ENCODE measurements at regions not wholly inside any gene's neighbourhood (a gene's known extent, or its start where the extent isn't known, plus 50 kb on each side); places are given as distances from the start of the nearest gene placed in this dataset.

DNA sequence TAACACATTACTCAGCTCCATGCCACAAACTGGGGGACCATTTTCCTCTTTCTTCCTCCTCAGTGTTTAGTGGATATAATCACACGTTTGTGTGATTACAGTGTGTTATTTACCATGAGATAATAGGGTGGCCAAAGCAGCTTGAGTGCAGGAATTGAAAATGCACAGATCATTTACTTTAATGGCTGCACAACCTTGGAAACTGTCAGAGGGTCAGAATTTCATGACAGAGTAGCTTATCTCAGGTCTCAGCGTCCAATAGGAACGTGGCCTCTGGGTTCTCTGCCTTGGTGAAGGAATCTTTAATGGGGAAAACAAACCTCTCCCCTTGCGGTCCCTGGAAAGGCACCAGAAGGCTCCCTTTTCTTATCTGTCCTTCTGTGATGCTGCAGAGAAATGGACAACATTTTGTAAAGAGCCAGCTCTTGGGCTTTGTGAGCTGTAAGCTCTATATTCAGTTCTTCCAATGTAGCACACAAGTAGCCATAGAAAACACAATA, 87.4 kb upstream of the CD180 start:
- DNase-seq: no peak

DNA sequence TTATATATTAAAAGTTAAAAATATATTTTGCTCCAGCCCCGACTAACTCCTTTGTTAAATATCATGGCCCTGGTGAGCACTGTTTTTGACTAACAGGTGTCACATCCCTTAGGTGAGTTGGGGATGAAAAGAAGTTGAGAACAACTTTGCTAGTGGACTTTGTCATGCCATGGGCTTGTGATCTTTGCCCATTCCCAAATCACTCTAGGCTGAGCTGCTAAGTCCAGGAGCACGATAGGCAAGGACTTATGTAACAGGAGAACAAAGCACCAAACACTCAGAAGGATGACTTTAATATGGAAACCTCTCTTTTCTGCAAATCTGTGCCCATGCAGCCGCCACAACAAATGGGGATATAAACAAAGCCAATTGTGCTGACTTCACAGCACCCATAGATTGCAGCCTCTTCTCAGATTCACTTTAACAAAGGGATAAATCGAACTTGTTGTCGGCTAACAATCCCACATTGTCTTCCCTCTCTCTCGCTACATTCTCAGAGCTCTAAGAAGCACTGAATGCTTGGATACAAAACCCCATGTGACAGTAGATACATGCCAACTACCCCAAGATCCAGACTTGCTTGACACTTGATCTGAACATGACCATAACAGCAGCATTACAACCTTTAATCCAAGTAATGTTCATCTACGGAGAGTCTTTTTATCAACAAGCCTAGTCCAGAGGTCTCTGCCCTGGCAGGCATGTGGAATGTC, 86.8 kb upstream of the CD180 start:
- DNase-seq: no peak

DNA sequence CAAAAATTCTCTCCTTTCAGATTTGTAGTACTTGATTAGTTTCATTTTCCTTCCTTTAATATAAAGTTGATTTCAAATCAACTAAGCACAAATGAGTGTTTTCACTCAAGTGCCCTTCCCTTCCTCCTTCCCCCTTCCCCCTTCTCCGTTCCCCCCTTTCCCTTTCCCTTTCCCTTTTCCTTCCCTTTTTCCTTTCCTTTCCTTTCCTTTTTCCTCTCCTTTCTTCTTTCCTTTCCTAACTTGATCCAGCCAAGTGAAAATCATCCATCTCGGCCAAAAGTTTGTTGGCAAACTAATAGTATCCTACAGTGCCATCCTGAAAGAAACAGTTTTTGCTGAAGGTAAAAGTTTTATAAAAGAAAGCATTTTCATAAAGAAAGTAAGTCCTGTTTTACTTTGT, 85.3 kb upstream of the CD180 start:
- DNase-seq: no peak

DNA sequence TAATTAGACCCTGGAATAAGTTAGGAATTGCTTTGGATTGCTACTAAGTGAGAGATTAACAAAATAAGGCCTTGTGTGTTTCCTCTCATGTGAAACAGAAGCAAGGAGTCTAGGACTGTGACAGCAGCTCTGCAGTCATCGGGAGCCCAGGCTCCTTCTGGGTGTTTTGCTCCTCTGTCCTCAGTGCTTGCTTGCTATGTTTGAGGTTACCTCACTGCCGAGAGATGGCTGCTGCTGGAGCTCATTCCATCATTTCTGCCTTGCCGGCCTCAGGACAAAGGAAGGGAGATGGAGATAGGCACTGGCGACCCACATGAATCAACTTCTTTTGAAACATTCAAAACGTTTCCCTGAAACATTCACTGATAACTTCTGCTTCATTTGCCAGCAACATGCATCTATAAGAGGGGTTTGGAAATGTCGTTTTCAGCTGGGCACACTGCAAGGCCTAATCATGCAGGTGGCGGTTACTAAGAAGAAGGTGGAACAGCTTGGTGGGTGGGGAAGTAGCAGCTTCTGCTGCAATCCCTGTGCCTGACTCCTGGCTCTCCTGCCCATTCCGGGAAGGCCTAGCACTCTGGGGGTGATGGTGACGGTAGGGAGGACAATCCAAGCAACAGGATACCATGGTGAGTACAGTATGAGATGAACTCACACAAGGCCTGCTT, 77.2 kb upstream of the CD180 start:
- DNase-seq: no peak

DNA sequence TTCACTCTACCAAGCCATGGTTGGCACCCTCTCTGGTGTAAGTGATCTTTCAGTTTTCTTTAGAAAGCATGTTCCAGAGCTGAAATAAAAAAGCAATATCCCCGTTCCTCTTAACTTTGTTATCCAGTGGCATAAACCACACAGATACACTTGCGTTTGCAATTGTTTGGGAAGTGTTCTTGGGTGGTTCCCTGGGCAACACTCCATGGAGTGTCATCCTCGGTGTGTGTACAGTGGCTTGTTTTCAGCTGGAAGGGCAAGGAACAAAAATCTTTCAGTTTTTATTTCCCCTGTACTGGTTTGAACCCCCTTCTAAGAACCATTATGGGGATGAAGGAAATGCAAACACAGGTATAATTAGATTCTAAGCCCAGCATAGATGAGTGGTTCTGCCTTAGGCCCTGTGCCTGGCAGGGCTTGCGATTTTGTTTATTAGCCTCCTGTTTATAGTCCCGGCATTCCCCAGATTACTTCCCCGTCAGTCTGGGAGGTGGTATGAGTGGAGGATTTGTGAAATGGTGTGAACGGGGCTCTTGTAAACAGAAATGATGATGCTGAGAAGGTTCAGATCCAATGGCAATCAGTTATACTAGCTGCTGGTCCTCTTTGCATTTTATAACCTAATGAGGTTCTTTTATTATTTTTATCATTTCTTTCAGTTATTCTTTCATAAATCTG, 76.0 kb upstream of the CD180 start:
- no peak for DNase-seq

DNA sequence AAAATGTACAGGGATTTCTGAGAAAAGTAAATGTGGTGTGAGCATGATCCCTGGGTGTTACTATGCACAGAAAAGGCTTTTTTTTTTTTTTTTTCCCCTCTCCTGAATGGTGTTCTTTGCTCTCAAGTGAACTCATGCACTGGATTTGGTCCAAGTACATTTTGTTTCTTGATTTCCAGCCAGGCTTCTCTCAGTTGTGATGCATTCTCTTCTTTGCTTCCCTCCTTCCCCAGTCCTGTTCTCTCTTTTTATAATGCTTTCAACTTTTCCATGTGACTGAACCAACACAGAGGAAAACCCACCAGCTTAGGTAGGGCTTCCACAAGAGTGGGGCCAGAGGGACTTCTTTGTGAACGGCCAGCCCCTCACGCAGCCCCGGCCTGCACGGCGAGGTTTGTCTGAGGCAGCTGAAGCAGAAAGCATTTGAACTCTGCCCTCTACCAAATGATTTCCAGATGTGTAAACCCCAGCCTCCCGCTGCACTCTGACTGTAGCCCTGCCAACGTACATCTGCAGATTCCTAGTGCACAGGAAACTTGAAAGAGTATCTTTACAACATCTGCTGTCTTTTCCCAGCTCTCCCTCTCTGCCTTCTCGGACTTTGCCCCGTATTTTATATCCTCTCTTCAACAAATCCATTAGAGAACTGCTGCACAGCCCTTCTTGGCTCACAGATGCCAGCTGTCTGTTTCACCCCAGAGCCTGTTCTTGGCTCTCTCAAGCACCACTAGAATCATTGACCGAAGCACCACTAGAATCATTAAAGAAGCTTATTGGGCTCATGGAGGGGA, 71.8 kb upstream of the CD180 start:
- no peak for DNase-seq

DNA sequence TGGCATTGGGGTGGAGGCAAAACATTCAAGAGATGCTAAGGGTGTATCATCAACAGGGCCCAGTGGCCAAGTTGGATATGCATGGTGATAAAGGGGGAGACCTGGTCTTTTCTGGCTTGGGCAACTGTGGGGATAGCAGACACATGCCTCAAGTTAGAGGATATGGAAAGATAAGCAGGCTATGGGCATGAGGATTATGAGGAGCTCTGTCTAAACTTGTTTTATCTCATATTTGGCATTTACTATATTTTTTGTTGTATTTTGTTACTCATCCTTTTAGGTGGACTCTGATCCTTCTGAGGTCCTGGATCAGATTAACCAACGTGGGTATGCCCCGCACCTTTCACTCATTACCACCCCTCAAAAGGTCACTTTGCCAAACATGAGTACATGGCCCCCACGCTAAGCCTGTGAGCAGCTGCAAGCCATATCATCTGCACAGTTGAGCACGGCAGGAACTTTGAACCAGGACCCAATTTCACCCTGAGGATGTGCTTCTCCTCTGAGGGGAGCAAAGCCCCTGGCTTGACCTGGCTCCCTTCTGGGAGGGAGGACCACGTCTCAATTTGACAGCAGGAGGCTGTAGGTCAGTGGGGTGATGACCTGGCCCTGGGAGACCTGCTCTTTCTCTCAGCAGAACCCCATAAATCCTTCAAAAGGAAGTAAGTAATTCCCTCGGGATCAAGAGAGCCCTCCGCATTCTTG, 71.1 kb upstream of the CD180 start:
- DNase-seq: no peak

DNA sequence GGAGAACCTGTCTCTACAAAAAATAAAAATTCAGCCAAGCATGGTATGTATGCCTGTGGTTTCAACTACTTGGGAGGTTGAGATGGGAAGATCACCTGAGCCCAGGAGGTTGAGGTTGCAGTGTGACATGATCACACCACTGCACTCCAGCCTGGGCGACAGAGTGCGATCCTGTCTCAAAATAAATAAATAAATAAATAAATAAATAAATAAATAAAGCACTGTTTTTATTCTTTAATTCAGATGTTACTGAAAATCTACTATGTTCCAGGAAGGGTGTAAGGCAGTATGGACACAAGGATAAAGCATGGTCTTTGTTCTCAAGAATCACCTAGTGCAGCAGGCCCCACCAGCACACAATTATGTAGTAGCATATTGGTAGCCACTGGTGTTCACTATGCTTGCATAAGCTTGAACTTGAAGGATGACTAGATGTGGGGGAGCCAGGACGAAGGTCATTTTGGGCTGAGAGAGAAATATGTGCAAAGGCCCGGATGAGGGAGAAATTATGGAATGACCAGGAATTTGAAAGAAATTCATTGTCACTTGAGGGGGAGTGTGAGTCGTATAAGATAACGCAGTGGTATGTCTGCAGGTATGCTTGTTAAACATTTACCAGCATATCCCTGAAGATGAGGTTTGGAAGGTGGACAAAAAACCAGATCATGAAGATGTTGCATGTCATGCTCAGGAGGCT, 70.2 kb upstream of the CD180 start:
- DNase-seq: no peak

DNA sequence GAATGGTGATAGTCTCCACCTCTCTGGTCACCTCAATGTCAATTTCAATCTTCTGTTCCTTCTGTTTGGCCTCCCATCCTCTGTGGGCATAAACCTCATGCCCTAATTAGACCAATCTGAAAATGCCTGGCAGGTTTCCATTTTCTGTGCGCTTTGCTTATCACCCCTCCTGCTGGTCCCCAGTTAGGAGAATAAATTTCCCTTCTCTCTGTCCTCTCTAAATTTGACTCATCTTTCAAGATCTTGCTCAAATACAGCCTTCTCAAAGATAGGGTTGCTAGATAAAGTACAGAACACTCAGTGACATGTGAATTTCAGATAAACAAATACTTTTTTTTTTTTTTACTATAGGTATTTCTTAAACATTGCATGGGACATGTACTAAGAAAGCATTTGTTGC, 69.4 kb upstream of the CD180 start:
- DNase-seq: no peak

DNA sequence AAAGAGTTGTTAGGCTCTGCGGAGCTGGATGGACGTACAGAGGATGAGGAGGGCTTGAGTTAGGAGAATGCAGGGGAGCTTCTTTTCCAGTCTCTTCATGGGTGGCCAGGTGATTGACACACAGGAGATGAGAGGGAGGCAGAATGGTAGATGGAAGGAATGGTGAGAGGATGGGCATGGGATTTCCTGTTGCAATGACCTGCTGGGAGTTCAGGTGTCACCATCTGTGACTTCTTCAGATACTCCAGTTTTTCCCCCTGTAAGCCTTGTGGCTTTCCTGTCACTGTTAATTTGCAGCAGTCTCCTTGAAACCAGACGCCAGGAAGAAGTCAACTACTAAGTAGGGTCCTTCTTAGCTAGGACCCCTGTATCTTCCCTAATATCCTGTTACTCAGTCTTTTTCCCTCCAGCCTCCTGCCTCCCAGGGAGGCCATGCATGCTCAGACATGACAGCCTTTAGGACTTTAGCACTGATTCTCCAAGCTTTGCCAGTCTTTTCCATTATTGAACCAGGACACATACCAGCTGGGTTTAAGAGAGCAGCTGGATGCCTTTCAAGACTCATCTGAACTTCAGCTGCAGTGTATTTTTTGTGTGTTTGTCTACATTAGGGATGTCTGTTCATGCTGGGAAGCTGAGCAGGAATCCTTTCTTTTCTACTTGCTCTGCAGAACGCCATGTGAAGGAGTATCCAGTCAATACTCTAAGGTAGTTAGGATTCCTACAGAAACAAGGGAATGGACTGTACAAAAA, 67.2 kb upstream of the CD180 start:
- DNase-seq: no peak

DNA sequence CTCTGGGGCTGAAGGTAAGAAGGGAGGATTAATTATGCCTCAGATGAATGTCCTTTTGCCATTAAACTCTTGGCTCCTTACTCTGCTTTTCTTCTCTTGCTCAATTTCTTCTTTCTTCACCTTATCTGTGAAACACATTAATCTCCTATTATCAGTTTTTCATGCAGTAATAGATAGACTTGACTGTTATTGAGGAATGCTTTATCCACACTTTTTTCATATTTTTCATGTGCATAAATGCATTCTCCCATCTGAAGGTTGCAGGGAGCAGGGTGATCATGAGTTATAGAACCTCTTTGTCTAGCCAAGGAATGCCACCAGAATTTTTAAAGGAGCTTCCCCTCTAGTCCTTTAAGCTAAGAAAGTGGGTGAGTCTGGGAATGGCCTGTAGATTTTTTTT, 66.4 kb upstream of the CD180 start:
- no peak for DNase-seq

DNA sequence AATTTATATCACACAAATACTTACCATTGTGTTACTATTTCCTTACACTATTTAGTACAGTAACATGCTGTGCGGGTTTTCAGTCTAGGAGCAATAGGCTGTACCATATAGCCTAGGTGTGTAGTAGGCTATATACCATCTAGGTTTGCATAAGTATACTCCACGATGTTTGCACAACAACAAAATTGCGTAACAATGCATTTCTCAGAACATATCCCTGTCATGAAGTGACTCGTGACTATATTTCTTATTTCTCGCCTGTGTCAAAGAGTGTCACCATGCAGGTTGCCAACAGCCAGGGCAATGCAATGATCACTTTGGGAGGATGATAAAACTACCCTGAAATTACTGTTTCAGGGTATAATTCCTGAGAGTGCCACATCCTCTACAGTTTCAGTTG, 65.6 kb upstream of the CD180 start:
- DNase-seq: no peak

DNA sequence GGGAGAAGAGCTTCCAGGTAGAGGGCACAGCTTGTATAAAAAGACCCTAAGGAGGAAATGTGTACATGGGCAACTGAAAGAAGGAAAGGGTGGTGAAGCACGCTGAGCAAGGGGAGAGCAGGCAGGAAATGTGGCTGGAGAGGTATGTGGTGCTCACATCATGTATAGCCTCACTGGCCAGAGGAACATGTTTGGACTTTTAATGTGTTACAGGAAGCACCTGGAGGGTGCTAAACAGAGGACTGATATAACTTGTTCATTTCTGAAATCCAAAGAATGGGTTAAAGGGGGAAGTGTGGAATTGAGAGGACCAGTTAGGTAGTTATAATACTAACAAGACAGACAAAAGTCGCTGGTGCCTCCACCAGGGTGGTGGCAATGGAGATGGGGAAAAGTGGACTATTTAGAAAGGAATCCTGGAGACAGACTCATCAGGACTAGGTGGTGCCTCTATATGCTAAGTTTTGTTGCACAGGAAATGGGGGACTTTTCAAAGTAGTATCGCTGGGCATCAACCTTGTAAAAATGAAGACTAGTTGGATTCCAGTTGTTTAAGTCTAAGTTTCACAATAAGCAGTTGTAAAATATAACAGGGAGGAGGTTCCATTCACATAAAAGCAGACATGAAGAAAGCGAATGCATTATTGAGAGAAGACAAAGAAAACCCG, 63.1 kb upstream of the CD180 start:
- DNase-seq: no peak

DNA sequence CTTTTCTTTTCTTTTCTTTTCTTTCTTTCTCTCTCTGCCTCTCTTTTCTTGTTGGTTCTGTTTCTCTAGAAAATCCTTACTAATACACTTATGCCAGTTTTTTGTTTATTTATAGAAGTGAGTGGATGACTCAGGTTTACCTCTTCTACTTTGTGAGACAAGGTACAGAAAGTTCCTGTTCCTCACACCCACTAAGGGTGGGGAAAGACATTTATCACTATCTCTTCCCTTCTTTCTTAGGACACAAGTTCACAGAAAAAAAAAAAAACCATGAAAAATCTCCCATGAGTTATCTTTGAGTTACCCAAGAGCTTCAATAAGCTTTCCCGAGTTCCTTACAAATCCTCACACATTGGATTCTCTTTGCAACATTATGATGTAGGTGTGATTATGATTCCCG, 60.9 kb upstream of the CD180 start:
- DNase-seq: no peak

DNA sequence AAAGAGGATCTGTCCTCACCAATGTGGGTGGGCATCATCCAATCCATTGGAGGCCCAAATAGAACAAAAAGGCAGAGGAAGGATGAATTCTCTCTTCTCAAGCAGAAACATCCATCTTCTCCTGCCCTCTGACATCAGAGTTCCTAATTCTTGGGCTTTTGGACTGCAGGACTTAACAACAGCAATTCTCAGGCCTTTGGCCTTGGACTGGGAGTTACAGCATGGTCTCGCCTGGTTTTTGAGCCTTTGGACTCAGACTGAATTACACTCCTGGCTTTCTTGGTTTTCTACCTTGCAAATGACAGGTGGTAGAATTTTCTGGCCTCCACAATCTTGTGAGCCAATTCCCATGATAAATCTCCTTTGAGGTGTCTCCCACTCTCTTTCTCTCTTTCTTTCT, 60.5 kb upstream of the CD180 start:
- no peak for DNase-seq

DNA sequence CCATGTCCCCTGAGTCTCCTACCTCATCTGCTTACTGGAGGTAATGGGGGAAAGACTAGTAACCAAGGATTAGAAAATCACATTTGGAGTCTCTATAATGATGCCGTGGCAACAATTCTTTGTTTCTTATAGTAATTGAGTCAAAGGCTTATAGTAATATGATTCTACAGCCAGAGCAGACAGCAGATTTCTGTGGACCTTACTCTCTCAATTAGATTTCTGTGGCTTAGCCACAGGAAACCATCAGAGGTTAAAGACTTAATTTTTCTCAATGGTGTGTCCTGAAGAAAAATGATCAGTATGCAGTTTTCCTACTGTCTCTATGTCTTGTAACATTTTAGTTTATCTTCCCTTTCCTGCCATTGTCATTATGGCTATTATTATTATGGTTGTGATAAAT, 59.3 kb upstream of the CD180 start:
- DNase-seq: no peak

DNA sequence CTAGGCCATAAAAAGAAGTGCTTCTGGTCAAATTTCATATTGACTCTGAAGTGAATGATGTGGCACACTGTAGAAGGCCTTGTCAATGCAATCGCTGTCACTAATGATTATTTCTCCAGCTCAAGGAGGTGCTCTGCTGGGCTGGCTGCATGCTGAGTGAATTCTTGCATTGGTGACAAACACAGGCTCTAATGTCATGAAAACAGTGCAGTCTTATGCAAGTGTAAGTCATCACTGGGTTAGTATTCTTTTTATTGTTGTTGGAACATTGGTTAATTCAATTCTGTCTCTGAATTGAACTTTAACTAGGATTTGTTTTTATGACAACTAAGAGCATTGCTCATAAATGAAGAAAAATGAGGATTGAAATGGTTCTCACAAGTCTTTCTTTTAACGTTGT, 57.3 kb upstream of the CD180 start:
- DNase-seq: no peak

DNA sequence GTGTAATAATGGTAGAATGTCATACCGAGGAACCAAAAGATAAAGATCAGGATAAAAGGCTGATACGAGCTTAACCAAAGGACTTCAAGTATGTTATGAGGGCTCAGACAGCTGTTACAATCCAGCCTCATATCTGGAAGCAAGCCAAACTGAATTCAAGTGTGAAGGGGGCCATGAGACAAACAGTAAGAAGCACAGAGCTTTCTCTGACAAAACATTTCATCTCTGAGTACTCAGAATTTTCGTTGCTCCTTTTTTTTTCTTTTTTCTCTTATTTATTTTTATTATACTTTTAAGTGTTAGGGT, 52.9 kb upstream of the CD180 start:
- DNase-seq: no peak

DNA sequence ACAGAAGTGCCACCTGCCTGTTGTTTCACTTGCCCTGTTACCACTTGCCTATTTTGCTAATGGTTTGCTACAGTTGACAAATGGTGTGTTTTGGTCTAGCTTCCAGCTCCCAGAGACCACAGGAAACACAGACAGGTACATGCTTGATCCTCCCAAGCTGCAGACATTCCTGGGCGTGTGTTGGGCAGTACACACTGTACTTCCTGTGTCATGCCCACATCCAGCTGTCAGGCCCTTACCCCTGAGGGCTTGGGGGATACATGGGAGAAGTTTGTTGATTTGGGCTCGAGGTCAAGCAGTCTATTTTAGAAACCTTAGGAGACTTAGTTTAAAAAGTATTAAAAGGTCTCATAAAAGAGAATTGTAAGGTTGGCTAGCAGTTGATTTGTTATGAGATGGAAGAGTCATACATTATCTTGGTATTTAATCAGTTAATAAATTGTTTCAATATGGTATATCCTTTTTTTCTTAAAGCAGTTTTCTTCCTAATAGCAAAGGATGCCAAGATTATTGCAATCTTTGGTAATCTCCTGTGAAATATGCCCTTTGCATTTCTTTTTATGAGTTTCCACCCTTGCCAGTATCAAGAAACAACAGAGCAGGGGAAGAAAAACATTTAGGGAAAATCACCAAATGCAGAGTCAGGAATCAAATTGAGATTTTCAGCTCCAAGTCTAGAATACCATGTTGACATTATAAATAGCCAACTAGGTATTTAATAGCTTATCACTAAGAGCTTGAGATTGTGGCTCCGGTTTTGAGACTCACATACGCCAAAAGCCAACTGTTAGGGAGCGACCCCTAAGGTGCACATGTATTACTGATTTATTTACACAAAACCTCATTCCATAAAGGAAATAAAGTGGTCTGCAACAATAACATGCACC, 52.3 kb upstream of the CD180 start:
- DNase-seq: no peak

Data from NCI-H146 (cell line).